ENCODE measurements at regions not wholly inside any gene's neighbourhood (a gene's known extent, or its start where the extent isn't known, plus 50 kb on each side); places are given as distances from the start of the nearest gene placed in this dataset.

DNA sequence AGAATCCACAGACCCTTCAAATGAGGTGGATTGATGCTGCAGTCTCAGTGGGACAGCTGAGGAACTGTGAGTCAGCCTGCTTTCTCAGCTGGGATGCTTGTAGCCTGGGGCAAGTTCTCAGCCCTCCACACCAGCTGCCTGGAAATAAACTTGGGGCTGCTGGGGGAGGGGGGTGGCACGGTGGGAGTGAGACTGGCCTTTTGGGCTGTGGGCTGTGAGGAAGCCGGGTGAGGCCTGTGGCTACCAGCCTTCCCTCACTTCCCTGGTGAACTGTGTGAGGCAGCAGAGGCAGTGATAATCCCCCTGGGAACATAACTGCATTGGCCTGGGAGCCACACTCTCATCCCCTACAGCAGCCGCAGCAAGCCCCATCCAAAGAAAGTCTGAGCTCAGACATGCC lies 114.5 kb upstream of the GUCY1A1 start:
- no peaks in the 10 kb centered on the region for H3K27me3 ChIP-seq (ENCODE audit: control insufficient read depth, insufficient read depth, low read length)
- intact Hi-C loops (cut with DNase I) = no loop called here
- DNase-seq (no peak), FAIRE-seq (no peak)
- H3K27ac ChIP-seq (ENCODE audit: low read depth in 2 of 2, low read length in 2 of 2) = no peak overlapping the region
- no peaks in the 10 kb centered on the region for H3K4me1 ChIP-seq (ENCODE audit: control insufficient read depth in 2 of 3, insufficient read depth in 2 of 3, low read depth in 1 of 3, low read length in 3 of 3)
- H3K36me3 ChIP-seq (ENCODE audit: control insufficient read depth in 2 of 3, insufficient read depth in 3 of 3, low read length in 3 of 3) = no peaks in the 10 kb centered on the region
- no peak overlapping the region for H3K4me3 ChIP-seq (ENCODE audit: low read length in 3 of 3)
- TF ChIP-seq, protein P1, sequence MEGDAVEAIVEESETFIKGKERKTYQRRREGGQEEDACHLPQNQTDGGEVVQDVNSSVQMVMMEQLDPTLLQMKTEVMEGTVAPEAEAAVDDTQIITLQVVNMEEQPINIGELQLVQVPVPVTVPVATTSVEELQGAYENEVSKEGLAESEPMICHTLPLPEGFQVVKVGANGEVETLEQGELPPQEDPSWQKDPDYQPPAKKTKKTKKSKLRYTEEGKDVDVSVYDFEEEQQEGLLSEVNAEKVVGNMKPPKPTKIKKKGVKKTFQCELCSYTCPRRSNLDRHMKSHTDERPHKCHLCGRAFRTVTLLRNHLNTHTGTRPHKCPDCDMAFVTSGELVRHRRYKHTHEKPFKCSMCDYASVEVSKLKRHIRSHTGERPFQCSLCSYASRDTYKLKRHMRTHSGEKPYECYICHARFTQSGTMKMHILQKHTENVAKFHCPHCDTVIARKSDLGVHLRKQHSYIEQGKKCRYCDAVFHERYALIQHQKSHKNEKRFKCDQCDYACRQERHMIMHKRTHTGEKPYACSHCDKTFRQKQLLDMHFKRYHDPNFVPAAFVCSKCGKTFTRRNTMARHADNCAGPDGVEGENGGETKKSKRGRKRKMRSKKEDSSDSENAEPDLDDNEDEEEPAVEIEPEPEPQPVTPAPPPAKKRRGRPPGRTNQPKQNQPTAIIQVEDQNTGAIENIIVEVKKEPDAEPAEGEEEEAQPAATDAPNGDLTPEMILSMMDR (IDR thresholded peaks at IDR 0.05; ENCODE audit: borderline replicate concordance, extremely low read depth, insufficient read depth) = no peak
- H3K9me3 ChIP-seq (ENCODE audit: control insufficient read depth in 2 of 3, insufficient read depth in 1 of 3, low read length in 3 of 3) = peaks cover 0 to 5% (median 0%) of the 10 kb centered on the region in 3 donors
- H3K9ac ChIP-seq (ENCODE audit: low read length in 3 of 3) = no peak overlapping the region

DNA sequence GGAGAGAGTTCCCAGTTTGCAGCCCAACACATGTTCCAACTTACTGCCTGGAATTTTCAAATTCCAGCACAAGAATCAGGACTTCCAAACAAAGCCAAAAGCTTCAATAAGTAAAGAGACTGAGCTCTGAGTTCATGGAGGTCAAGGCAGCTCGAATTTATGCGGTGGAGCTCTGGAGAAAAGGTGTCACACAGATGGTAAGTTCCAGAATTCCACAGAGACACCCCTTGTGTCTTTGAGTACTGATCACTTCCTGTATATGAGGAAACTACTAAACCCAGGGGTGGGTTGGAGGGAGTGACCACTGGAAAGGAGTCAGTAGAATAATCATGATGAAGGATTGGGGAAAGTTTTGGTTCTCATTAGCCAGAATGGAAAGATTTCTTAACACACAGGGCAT lies 118.5 kb upstream of the GUCY1A1 start:
- H3K9me3 ChIP-seq (ENCODE audit: control insufficient read depth in 2 of 3, insufficient read depth in 1 of 3, low read length in 3 of 3) = no peaks in the 10 kb centered on the region
- TF ChIP-seq, protein P1 (IDR thresholded peaks at IDR 0.05; ENCODE audit: borderline replicate concordance, extremely low read depth, insufficient read depth) = no peak
- H3K9ac ChIP-seq (ENCODE audit: low read length in 3 of 3) = no peak overlapping the region
- H3K4me3 ChIP-seq (ENCODE audit: low read length in 3 of 3) = no peak overlapping the region
- H3K4me1 ChIP-seq (ENCODE audit: control insufficient read depth in 2 of 3, insufficient read depth in 2 of 3, low read depth in 1 of 3, low read length in 3 of 3) = peaks cover 0 to 2% (median 0%) of the 10 kb centered on the region in 3 donors
- peak in 1 of 5 donors; percentile 18 for DNase-seq
- no peaks in the 10 kb centered on the region for H3K27me3 ChIP-seq (ENCODE audit: control insufficient read depth, insufficient read depth, low read length)
- H3K27ac ChIP-seq (ENCODE audit: low read depth in 2 of 2, low read length in 2 of 2) = no peak overlapping the region
- intact Hi-C loops (cut with DNase I) = no loop called here
- FAIRE-seq = no peak
- no peaks in the 10 kb centered on the region for H3K36me3 ChIP-seq (ENCODE audit: control insufficient read depth in 2 of 3, insufficient read depth in 3 of 3, low read length in 3 of 3)

- intact Hi-C loops (cut with DNase I) = no loop called here
- FAIRE-seq = no peak
These were observed 120.2 kb upstream of the GUCY1A1 start for GRCh38 chr4:155546451-155546850.

More at GRCh38 chr4:155546451-155546850, 120.2 kb upstream of the GUCY1A1 start:
- peaks cover 0 to 2% (median 0%) of the 10 kb centered on the region in 3 donors for H3K4me1 ChIP-seq (ENCODE audit: control insufficient read depth in 2 of 3, insufficient read depth in 2 of 3, low read depth in 1 of 3, low read length in 3 of 3)
- TF ChIP-seq, protein P1 (IDR thresholded peaks at IDR 0.05; ENCODE audit: borderline replicate concordance, extremely low read depth, insufficient read depth) = no peak
- H3K27ac ChIP-seq (ENCODE audit: low read depth in 2 of 2, low read length in 2 of 2) = no peak overlapping the region
- no peak for DNase-seq
- H3K36me3 ChIP-seq (ENCODE audit: control insufficient read depth in 2 of 3, insufficient read depth in 3 of 3, low read length in 3 of 3) = no peaks in the 10 kb centered on the region
- H3K9ac ChIP-seq (ENCODE audit: low read length in 3 of 3) = no peak overlapping the region
- no peaks in the 10 kb centered on the region for H3K9me3 ChIP-seq (ENCODE audit: control insufficient read depth in 2 of 3, insufficient read depth in 1 of 3, low read length in 3 of 3)
- no peaks in the 10 kb centered on the region for H3K27me3 ChIP-seq (ENCODE audit: control insufficient read depth, insufficient read depth, low read length)
- H3K4me3 ChIP-seq (ENCODE audit: low read length in 3 of 3) = no peak overlapping the region
